ENCODE measurements at regions not wholly inside any gene's neighbourhood (a gene's known extent, or its start where the extent isn't known, plus 50 kb on each side); places are given as distances from the start of the nearest gene placed in this dataset.

DNA sequence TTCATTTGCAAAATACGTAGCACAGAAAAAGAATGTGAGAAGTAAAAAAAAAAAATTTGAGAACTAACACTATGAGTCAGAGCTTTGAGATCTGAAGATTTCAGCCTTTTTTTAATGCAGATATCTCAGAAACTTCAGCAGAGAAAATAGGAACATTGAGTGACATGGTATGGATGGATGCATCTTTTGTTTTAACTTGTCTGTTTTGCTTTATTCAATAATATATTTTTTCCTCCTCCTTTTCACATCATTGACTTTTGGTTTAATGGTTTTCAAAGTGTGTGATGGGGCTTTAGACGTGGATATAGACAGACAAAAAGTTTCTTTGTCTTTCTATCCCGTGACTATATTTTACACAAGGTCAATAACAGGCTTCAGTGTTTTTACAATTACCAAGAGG lies 426.7 kb upstream of the FRG2C start:
- no peak for TF ChIP-seq CTCF (conservative IDR thresholded peaks at IDR 0.05 in 1 of 2, IDR thresholded peaks at IDR 0.05 in 1 of 2; ENCODE audit: low read depth in 1 of 2, low read length in 2 of 2)
- no peak for TF ChIP-seq EZH2 (IDR thresholded peaks at IDR 0.05; ENCODE audit: low read length, missing control alignments)

All from fibroblast of lung (primary cell).